Activated naive CD4-positive, alpha-beta T cell treated with anti-CD3 and anti-CD28 coated beads, Interleukin-2, amount 10 ng/mL, durations not matched to agents 7 days and 5 days (primary cell): ENCODE measurements at regions not wholly inside any gene's neighbourhood (a gene's known extent, or its start where the extent isn't known, plus 50 kb on each side); places are given as distances from the start of the nearest gene placed in this dataset.

Source experiments
- CTCF ChIA-PET: fragments of 350-600 bp; sonication (Branson Sonifier 250); formaldehyde crosslinking; loops from one replicate; lab custom pipeline; 2021; ENCODE audit warnings: antibody characterized with exemption; lab: Charles Lee
- DNase-seq: peaks from one replicate; pipeline ENCODE4 v3.0.0-alpha.2; 2020
- H3K27ac Mint-ChIP-seq: one replicate; pipeline ENCODE4 v1.8.0; 2021; ENCODE audit warnings: mild to moderate bottlenecking, moderate library complexity, mixed read lengths
- H3K27me3 Mint-ChIP-seq: one replicate; pipeline ENCODE4 v1.8.0; 2021; ENCODE audit warnings: mild to moderate bottlenecking, mixed read lengths
- H3K36me3 Mint-ChIP-seq: one replicate; pipeline ENCODE4 v1.8.0; 2021; ENCODE audit warnings: mixed read lengths
- H3K4me1 Mint-ChIP-seq: one replicate; pipeline ENCODE4 v1.8.0; 2021; ENCODE audit warnings: mixed read lengths
- H3K4me3 Mint-ChIP-seq: one replicate; pipeline ENCODE4 v1.8.0; 2021; ENCODE audit warnings: mild to moderate bottlenecking, moderate library complexity, mixed read lengths
- H3K9me3 Mint-ChIP-seq: one replicate; pipeline ENCODE4 v1.8.0; 2021; ENCODE audit warnings: mixed read lengths

- H3K9me3 Mint-ChIP-seq: no peaks in the 10 kb centered on the region
- CTCF ChIA-PET: no interaction called here
- H3K27me3 Mint-ChIP-seq: no peaks in the 10 kb centered on the region
Observed at GRCh38 chr6:88490908-88491264, 324.7 kb upstream of the CNR1 start.

GRCh38 chr6:88490195-88490907 is 324.2 kb upstream of the CNR1 start:
- Mint-ChIP-seq H3K4me3 (no peak overlapping the region), H3K9me3 (no peaks in the 10 kb centered on the region), H3K36me3 (no peaks in the 10 kb centered on the region), H3K27ac (no peak overlapping the region), H3K27me3 (no peaks in the 10 kb centered on the region), H3K4me1 (no peaks in the 10 kb centered on the region)
- DNase-seq: no peak
- CTCF ChIA-PET: no interaction called here

More at GRCh38 chr6:88490908-88491264, 324.7 kb upstream of the CNR1 start:
- no peak overlapping the region for H3K27ac Mint-ChIP-seq
- H3K36me3 Mint-ChIP-seq: no peaks in the 10 kb centered on the region
- H3K4me3 Mint-ChIP-seq: no peak overlapping the region
- DNase-seq: no peak
- H3K4me1 Mint-ChIP-seq: no peaks in the 10 kb centered on the region

GRCh38 chr6:88483424-88483823 is 317.3 kb upstream of the CNR1 start:
- Mint-ChIP-seq H3K27ac (no peak overlapping the region), H3K27me3 (no peaks in the 10 kb centered on the region), H3K36me3 (no peaks in the 10 kb centered on the region), H3K9me3 (peaks cover 3% of the 10 kb centered on the region), H3K4me3 (no peak overlapping the region), H3K4me1 (no peaks in the 10 kb centered on the region)
- CTCF ChIA-PET: no interaction called here
- DNase-seq: no peak

- H3K4me3 Mint-ChIP-seq: no peak overlapping the region
- no peak for DNase-seq
- CTCF ChIA-PET: no interaction called here
- H3K36me3 Mint-ChIP-seq: no peaks in the 10 kb centered on the region
- no peaks in the 10 kb centered on the region for H3K4me1 Mint-ChIP-seq
- peaks cover 3% of the 10 kb centered on the region for H3K9me3 Mint-ChIP-seq
- H3K27ac Mint-ChIP-seq: no peak overlapping the region
- no peaks in the 10 kb centered on the region for H3K27me3 Mint-ChIP-seq
Observed at GRCh38 chr6:88482465-88482864, 316.3 kb upstream of the CNR1 start.

GRCh38 chr6:88481519-88481918 is 315.4 kb upstream of the CNR1 start:
- Mint-ChIP-seq H3K9me3 (peaks cover 3% of the 10 kb centered on the region), H3K4me1 (no peaks in the 10 kb centered on the region), H3K27ac (no peak overlapping the region), H3K4me3 (no peak overlapping the region), H3K27me3 (no peaks in the 10 kb centered on the region), H3K36me3 (no peaks in the 10 kb centered on the region)
- CTCF ChIA-PET: no interaction called here
- DNase-seq: no peak

GRCh38 chr6:88480816-88481215 is 314.7 kb upstream of the CNR1 start:
- no peak overlapping the region for H3K4me3 Mint-ChIP-seq
- DNase-seq: no peak
- H3K27ac Mint-ChIP-seq: no peak overlapping the region
- H3K4me1 Mint-ChIP-seq: no peaks in the 10 kb centered on the region
- no peaks in the 10 kb centered on the region for H3K36me3 Mint-ChIP-seq
- peaks cover 3% of the 10 kb centered on the region for H3K9me3 Mint-ChIP-seq
- CTCF ChIA-PET: no interaction called here
- no peaks in the 10 kb centered on the region for H3K27me3 Mint-ChIP-seq

GRCh38 chr6:88477413-88477812 is 311.3 kb upstream of the CNR1 start:
- CTCF ChIA-PET: no interaction called here
- DNase-seq: no peak
- Mint-ChIP-seq H3K27ac (no peak overlapping the region), H3K36me3 (no peaks in the 10 kb centered on the region), H3K4me3 (no peak overlapping the region), H3K9me3 (no peaks in the 10 kb centered on the region), H3K27me3 (no peaks in the 10 kb centered on the region), H3K4me1 (no peaks in the 10 kb centered on the region)

- CTCF ChIA-PET: no interaction called here
- DNase-seq: no peak
- Mint-ChIP-seq H3K27ac (no peak overlapping the region), H3K9me3 (no peaks in the 10 kb centered on the region), H3K36me3 (no peaks in the 10 kb centered on the region), H3K4me1 (no peaks in the 10 kb centered on the region), H3K27me3 (no peaks in the 10 kb centered on the region), H3K4me3 (no peak overlapping the region)
Observed at GRCh38 chr6:88476388-88476787, 310.2 kb upstream of the CNR1 start.

- H3K4me1 Mint-ChIP-seq: no peaks in the 10 kb centered on the region
- H3K4me3 Mint-ChIP-seq: no peak overlapping the region
- H3K36me3 Mint-ChIP-seq: no peaks in the 10 kb centered on the region
- CTCF ChIA-PET: interaction anchor here (1.3 kb wide), 1 partner anchor 397 kb away, joined by 3 read pairs; no protein-coding TSS in a partner anchor
- no peaks in the 10 kb centered on the region for H3K27me3 Mint-ChIP-seq
- DNase-seq: no peak
- no peak overlapping the region for H3K27ac Mint-ChIP-seq
- no peaks in the 10 kb centered on the region for H3K9me3 Mint-ChIP-seq
Observed at GRCh38 chr6:88474720-88475119, 308.6 kb upstream of the CNR1 start.

- Mint-ChIP-seq H3K27me3 (no peaks in the 10 kb centered on the region), H3K4me1 (no peaks in the 10 kb centered on the region), H3K9me3 (no peaks in the 10 kb centered on the region), H3K4me3 (no peak overlapping the region), H3K36me3 (no peaks in the 10 kb centered on the region), H3K27ac (no peak overlapping the region)
- no peak for DNase-seq
- CTCF ChIA-PET: interaction anchor here (1.3 kb wide), 1 partner anchor 398 kb away, joined by 3 read pairs; no protein-coding TSS in a partner anchor
Observed at GRCh38 chr6:88473589-88473988, 307.4 kb upstream of the CNR1 start.

GRCh38 chr6:88472851-88473525 is 306.8 kb upstream of the CNR1 start:
- no peaks in the 10 kb centered on the region for H3K9me3 Mint-ChIP-seq
- DNase-seq: no peak
- no peaks in the 10 kb centered on the region for H3K27me3 Mint-ChIP-seq
- CTCF ChIA-PET: no interaction called here
- H3K4me1 Mint-ChIP-seq: no peaks in the 10 kb centered on the region
- no peak overlapping the region for H3K4me3 Mint-ChIP-seq
- H3K36me3 Mint-ChIP-seq: no peaks in the 10 kb centered on the region
- H3K27ac Mint-ChIP-seq: no peak overlapping the region

GRCh38 chr6:88459643-88460042 is 293.5 kb upstream of the CNR1 start:
- CTCF ChIA-PET: no interaction called here
- Mint-ChIP-seq H3K4me3 (no peak overlapping the region), H3K27ac (no peak overlapping the region), H3K9me3 (no peaks in the 10 kb centered on the region), H3K27me3 (no peaks in the 10 kb centered on the region), H3K36me3 (no peaks in the 10 kb centered on the region), H3K4me1 (no peaks in the 10 kb centered on the region)
- DNase-seq: no peak

- DNase-seq: no peak
- H3K9me3 Mint-ChIP-seq: no peaks in the 10 kb centered on the region
- no peak overlapping the region for H3K27ac Mint-ChIP-seq
- H3K36me3 Mint-ChIP-seq: no peaks in the 10 kb centered on the region
- CTCF ChIA-PET: no interaction called here
- no peak overlapping the region for H3K4me3 Mint-ChIP-seq
- no peaks in the 10 kb centered on the region for H3K27me3 Mint-ChIP-seq
- H3K4me1 Mint-ChIP-seq: no peaks in the 10 kb centered on the region
Observed at GRCh38 chr6:88459189-88459588, 293.0 kb upstream of the CNR1 start.

GRCh38 chr6:88458662-88459061 is 292.5 kb upstream of the CNR1 start:
- CTCF ChIA-PET: no interaction called here
- no peaks in the 10 kb centered on the region for H3K4me1 Mint-ChIP-seq
- no peaks in the 10 kb centered on the region for H3K9me3 Mint-ChIP-seq
- no peaks in the 10 kb centered on the region for H3K27me3 Mint-ChIP-seq
- H3K4me3 Mint-ChIP-seq: no peak overlapping the region
- no peak for DNase-seq
- no peaks in the 10 kb centered on the region for H3K36me3 Mint-ChIP-seq
- no peak overlapping the region for H3K27ac Mint-ChIP-seq

- Mint-ChIP-seq H3K4me1 (no peaks in the 10 kb centered on the region), H3K27me3 (no peaks in the 10 kb centered on the region), H3K36me3 (no peaks in the 10 kb centered on the region), H3K4me3 (no peak overlapping the region), H3K27ac (no peak overlapping the region), H3K9me3 (no peaks in the 10 kb centered on the region)
- CTCF ChIA-PET: no interaction called here
- no peak for DNase-seq
Observed at GRCh38 chr6:88456221-88456859, 290.2 kb upstream of the CNR1 start.
